ENCODE measurements at regions not wholly inside any gene's neighbourhood (a gene's known extent, or its start where the extent isn't known, plus 50 kb on each side); places are given as distances from the start of the nearest gene placed in this dataset. TPM values are rescaled to one million over a fixed set of nuclear protein-coding genes. Genes with fewer than 3 reads are reported as not detected.

DNA sequence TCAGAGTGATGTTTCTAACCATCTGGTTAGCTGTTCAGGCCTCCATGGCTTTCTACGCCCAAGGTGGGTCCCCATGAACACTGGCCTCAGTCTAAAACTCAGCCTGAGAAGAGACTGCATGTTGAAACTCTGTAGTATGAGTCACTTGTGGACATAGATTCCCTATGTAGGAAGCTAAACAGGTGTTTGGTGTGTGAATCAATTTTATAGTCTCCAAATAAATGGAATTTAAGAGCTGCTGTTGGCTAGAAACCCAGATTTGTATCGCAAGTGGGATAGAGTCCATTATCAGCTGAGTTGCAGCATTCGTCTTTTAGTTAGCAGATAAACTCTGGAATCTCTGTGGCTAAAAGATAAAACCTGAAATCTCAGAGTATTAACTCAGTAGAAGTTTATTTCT, 131.4 kb downstream of the KCNS3 start:
- H3K4me1 ChIP-seq, result no peaks in the 10 kb centered on the region

DNA sequence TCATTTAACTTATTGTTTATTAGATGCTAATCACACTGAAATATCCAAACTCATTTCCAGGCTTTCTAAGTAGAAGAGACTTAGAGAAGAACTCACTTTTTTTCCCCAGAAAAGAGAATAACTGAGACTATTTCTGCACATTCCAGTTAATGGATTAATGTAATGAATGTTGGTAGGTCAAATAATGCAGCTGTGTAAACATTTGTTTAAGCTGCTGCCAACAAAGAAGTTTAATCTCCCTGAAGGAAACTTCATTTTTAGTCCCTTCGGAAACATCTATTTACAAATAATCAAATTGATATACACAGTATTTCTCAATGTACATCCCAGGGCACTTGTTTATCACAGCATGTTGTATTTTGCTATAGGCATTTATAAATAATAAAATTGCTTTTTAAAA, 126.9 kb downstream of the KCNS3 start:
- Histone ChIP-seq H3K4me3 (replicated peaks in 1 of 3) (no peak overlapping the region), H3K36me3 (no peaks in the 10 kb centered on the region), H3K27me3 (no peaks in the 10 kb centered on the region), H3K27ac (no peak overlapping the region), H3K4me1 (no peaks in the 10 kb centered on the region), H3K9me3 (no peaks in the 10 kb centered on the region)
- DNase-seq, result no peak
- 58 to 78% methylated on average over 1 of the region's 1 CpG for WGBS, 2 donors
- intact Hi-C loops (cut with DNase I), result no loop called here
- TF ChIP-seq, protein P1, sequence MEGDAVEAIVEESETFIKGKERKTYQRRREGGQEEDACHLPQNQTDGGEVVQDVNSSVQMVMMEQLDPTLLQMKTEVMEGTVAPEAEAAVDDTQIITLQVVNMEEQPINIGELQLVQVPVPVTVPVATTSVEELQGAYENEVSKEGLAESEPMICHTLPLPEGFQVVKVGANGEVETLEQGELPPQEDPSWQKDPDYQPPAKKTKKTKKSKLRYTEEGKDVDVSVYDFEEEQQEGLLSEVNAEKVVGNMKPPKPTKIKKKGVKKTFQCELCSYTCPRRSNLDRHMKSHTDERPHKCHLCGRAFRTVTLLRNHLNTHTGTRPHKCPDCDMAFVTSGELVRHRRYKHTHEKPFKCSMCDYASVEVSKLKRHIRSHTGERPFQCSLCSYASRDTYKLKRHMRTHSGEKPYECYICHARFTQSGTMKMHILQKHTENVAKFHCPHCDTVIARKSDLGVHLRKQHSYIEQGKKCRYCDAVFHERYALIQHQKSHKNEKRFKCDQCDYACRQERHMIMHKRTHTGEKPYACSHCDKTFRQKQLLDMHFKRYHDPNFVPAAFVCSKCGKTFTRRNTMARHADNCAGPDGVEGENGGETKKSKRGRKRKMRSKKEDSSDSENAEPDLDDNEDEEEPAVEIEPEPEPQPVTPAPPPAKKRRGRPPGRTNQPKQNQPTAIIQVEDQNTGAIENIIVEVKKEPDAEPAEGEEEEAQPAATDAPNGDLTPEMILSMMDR (IDR thresholded peaks at IDR 0.05), result no peak
- TF ChIP-seq POLR2A (IDR thresholded peaks at IDR 0.05), result no peak

More for the DNA sequence above, 131.4 kb downstream of the KCNS3 start:
- intact Hi-C loops (cut with DNase I), result no loop called here
- Histone ChIP-seq H3K4me3 (replicated peaks in 1 of 3) (no peak overlapping the region), H3K27ac (no peak overlapping the region), H3K27me3 (no peaks in the 10 kb centered on the region), H3K36me3 (no peaks in the 10 kb centered on the region), H3K9me3 (no peaks in the 10 kb centered on the region)
- DNase-seq, result no peak
- 85 to 86% methylated on average over 3 of the region's 3 CpGs for WGBS, 2 donors
- TF ChIP-seq POLR2A (IDR thresholded peaks at IDR 0.05), result no peak
- TF ChIP-seq, protein P1 (IDR thresholded peaks at IDR 0.05), result no peak

DNA sequence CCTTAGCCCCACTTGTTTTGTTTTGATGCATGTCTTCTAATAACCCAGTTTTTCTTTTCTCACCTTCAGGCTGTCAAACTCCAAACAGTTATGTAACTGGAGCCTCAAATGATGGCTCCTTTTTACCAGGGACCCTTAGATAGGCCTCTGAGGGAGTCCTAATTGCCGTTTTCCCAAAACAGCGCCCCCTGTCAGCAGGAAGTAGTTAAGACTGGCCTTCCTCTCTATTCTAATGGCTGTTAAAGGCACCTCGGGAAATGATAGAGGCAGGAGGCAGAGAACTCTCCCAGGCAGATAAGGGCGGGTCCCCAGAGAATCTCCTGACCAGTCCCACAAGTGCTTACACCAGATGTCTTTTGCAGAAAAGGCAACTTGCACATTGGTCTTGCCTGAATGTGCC, 123.2 kb downstream of the KCNS3 start:
- Histone ChIP-seq H3K4me1 (no peaks in the 10 kb centered on the region), H3K9me3 (no peaks in the 10 kb centered on the region), H3K36me3 (no peaks in the 10 kb centered on the region), H3K27ac (no peak overlapping the region), H3K4me3 (replicated peaks in 1 of 3) (no peak overlapping the region), H3K27me3 (no peaks in the 10 kb centered on the region)
- intact Hi-C loops (cut with DNase I), result no loop called here
- DNase-seq, result no peak
- TF ChIP-seq, protein P1 (IDR thresholded peaks at IDR 0.05), result no peak
- TF ChIP-seq POLR2A (IDR thresholded peaks at IDR 0.05), result no peak
- WGBS, 2 donors, result 64 to 71% methylated on average over 2 to 4 of the region's 4 CpGs

DNA sequence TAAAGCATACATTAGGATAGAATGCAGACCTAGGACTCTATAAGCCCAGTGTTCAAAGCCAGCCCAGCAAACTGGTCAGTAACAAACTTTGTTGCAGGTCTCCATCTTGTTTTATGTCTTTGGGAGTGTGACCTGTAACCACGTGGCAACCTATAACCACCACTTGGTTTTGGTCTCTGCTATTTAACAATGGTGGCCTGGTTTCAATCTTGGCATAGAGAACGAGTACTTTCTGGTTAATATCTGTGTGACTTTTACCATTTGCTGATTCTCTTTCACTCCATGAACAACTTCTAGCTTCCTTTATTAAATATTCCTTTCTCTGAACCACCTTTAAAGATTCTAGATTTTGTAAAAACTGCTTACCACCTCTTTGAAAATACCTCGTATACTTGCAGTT, 118.5 kb downstream of the KCNS3 start:
- H3K36me3 ChIP-seq, result no peaks in the 10 kb centered on the region
- no peaks in the 10 kb centered on the region for H3K9me3 ChIP-seq
- 59 to 72% methylated on average over 3 of the region's 3 CpGs for WGBS, 2 donors
- H3K4me3 ChIP-seq (replicated peaks in 1 of 3), result no peak overlapping the region
- no peak for DNase-seq
- intact Hi-C loops (cut with DNase I), result no loop called here
- no peak for TF ChIP-seq POLR2A (IDR thresholded peaks at IDR 0.05)
- TF ChIP-seq, protein P1 (IDR thresholded peaks at IDR 0.05), result no peak
- no peak overlapping the region for H3K27ac ChIP-seq
- H3K4me1 ChIP-seq, result no peaks in the 10 kb centered on the region
- H3K27me3 ChIP-seq, result no peaks in the 10 kb centered on the region

DNA sequence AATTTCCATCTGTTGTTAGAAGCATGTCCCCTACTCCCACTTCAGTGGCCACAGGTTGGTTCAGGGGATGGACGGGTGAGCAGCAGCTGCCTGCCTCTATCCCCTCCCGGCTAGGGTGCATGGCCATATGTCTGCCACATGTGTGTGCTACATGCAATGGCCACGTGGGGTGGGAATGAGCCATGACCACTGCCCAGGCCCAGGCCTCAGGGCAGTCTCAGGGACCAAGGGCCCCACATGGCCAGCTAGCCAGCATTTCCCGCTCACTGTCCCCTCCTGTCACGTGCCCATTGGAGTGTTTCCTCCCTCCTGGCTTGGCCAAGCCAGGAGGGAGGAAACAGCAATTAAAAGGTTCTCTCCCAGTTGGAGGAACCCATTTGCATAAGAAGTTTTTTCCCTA, 117.1 kb downstream of the KCNS3 start:
- Histone ChIP-seq H3K27ac (no peak overlapping the region), H3K9me3 (no peaks in the 10 kb centered on the region), H3K4me1 (no peaks in the 10 kb centered on the region), H3K36me3 (no peaks in the 10 kb centered on the region), H3K27me3 (no peaks in the 10 kb centered on the region), H3K4me3 (replicated peaks in 1 of 3) (no peak overlapping the region)
- intact Hi-C loops (cut with DNase I), result no loop called here
- DNase-seq, result no peak
- TF ChIP-seq POLR2A (IDR thresholded peaks at IDR 0.05), result no peak
- TF ChIP-seq, protein P1 (IDR thresholded peaks at IDR 0.05), result no peak
- 83 to 84% methylated on average over 5 of the region's 5 CpGs for WGBS, 2 donors

Small RNA genes lying in the stretch of these regions (small RNA-seq; reads per million reads assigned to genes)
- not detected for gene RF00561
